Activated CD8-positive, alpha-beta T cell treated with anti-CD3 and anti-CD28 coated beads for 36 hours (primary cell): ENCODE measurements at regions not wholly inside any gene's neighbourhood (a gene's known extent, or its start where the extent isn't known, plus 50 kb on each side); places are given as distances from the start of the nearest gene placed in this dataset.

ENCODE experiments used
- ATAC-seq: fragments of 200-7000 bp; cut with Tn5 transposase; one replicate; pipeline ENCODE4 v1.10.0; 2021; ENCODE audit warnings: mild to moderate bottlenecking, moderate library complexity
- CTCF ChIA-PET: fragments of 350-600 bp; sonication (Branson Sonifier 250); formaldehyde crosslinking; loops from one replicate; lab custom pipeline; 2021; ENCODE audit warnings: antibody characterized with exemption; lab: Charles Lee
- POLR2A ChIA-PET: fragments of 350-600 bp; sonication (Branson Sonifier 250); formaldehyde crosslinking; loops from one replicate; lab custom pipeline; 2021; ENCODE audit warnings: antibody characterized with exemption; lab: Charles Lee
- DNase-seq: peaks from one replicate; pipeline ENCODE4 v3.0.0-alpha.2; 2020
- H3K27ac Mint-ChIP-seq: one replicate; pipeline ENCODE4 v1.8.0; 2021; ENCODE audit warnings: mild to moderate bottlenecking, mixed read lengths
- H3K27me3 Mint-ChIP-seq: one replicate; pipeline ENCODE4 v1.8.0; 2021; ENCODE audit warnings: mixed read lengths
- H3K36me3 Mint-ChIP-seq: one replicate; pipeline ENCODE4 v1.8.0; 2021; ENCODE audit warnings: low read depth, mixed read lengths
- H3K4me1 Mint-ChIP-seq: one replicate; pipeline ENCODE4 v1.8.0; 2021; ENCODE audit warnings: low read depth, mixed read lengths
- H3K4me3 Mint-ChIP-seq: one replicate; pipeline ENCODE4 v1.8.0; 2021; ENCODE audit warnings: mild to moderate bottlenecking, moderate library complexity, mixed read lengths
- H3K9me3 Mint-ChIP-seq: one replicate; pipeline ENCODE4 v1.8.0; 2021; ENCODE audit warnings: mixed read lengths
- CTCF ChIP-seq: fragments of 200-600 bp; IDR thresholded peaks from one replicate; pipeline ENCODE4 v1.8.0; 2022; ENCODE audit warnings: antibody characterized with exemption, mild to moderate bottlenecking
- intact Hi-C: fragments of 100-400 bp; cut with micrococcal nuclease; formaldehyde crosslinking; loops from one replicate; pipeline ENCODE4 v1.10.0; 2022

DNA sequence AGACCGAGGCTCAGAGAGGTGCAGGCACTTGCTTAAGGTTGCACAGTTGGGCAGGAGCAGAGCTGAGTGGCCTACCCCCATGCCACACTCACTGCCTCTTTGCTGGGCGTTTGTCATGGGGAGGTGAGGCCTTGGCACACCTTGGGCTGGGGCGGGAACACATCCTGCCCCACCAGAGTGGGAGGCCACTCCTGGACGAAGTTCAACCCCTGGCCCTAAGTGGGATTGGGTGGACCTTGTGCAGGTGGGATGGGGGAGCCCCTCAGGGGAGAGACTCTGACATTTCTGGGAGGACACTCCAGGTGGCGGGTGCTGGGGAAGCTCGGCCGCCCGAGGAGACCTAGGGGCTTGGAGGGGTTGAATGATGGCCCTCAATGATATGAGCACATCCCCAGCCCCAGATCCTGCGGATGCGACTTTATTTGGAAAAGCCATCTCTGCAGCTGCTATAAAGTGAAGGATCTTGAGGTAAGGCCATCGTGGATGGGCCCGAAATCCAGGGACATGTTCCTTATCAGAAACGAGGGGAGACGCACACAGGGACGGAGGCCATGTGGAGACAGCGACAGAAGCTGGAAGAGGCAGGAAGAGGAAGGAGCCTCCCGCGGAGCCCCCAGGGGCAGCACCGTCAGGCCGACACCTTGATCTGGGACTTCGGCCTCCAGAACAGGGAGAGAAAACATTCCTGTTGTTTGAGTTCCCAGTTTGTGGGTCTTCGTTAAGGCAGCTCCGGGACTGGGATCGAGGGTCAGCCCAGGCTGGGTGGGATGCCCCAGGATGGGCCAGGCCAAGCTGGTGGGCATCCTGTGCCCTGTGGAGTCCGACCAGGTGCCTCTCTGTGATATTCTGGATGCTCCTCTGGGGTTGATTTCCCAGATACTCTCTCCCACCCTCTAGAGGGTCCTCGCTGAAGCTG lies 111.6 kb upstream of the LRPAP1 start:
- H3K36me3 Mint-ChIP-seq, result no peaks in the 10 kb centered on the region
- H3K9me3 Mint-ChIP-seq, result no peaks in the 10 kb centered on the region
- ATAC-seq, result no peak
- TF ChIP-seq CTCF, result no peak
- ChIA-PET POLR2A (no interaction called here), CTCF (no interaction called here)
- peaks cover 2% of the 10 kb centered on the region for H3K27me3 Mint-ChIP-seq
- DNase-seq, result no peak
- no peak overlapping the region for H3K4me3 Mint-ChIP-seq
- intact Hi-C loops, result no loop called here
- H3K27ac Mint-ChIP-seq, result no peak overlapping the region
- no peaks in the 10 kb centered on the region for H3K4me1 Mint-ChIP-seq

- Mint-ChIP-seq H3K4me3 (no peak overlapping the region), H3K4me1 (no peaks in the 10 kb centered on the region), H3K36me3 (no peaks in the 10 kb centered on the region), H3K27me3 (peaks cover 2% of the 10 kb centered on the region), H3K27ac (no peak overlapping the region), H3K9me3 (no peaks in the 10 kb centered on the region)
- POLR2A ChIA-PET, result no interaction called here
- ATAC-seq (no peak), DNase-seq (no peak)
- CTCF ChIA-PET, result no interaction called here
- intact Hi-C loops, result no loop called here
- no peak for TF ChIP-seq CTCF
Measured at GRCh38 chr4:3642806-3643517, 110.7 kb upstream of the LRPAP1 start.

DNA sequence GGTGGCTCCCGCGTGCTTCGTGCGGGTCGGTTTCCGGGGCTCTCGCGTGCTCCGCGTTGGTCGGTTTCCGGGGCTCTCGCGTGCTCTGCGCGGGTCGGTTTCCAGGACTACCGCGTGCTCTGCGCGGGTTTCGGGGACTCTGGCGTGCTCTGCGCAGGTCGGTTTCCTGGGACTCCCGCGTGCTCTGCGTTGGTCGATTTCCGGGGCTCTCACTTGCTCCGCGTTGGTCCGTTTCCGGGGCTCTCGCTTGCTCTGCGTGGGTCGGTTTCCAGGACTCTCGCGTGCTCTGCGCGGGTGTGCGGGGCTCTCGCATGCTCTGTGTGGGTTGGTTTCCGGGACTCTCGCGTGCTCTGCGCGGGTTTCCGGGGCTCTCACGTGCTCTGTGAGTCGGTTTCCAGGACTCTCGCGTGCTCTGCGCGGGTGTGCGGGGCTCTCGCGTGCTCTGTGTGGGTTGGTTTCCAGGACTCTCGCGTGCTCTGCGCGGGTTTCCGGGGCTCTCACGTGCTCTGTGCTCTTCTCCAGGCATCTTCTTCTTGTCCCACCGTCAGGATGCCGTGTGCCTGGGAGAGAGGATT lies 109.9 kb upstream of the LRPAP1 start:
- no peaks in the 10 kb centered on the region for H3K4me1 Mint-ChIP-seq
- no peak for TF ChIP-seq CTCF
- ATAC-seq (no peak), DNase-seq (no peak)
- no peak overlapping the region for H3K27ac Mint-ChIP-seq
- intact Hi-C loops, result no loop called here
- no peaks in the 10 kb centered on the region for H3K36me3 Mint-ChIP-seq
- H3K27me3 Mint-ChIP-seq, result peaks cover 3% of the 10 kb centered on the region
- ChIA-PET CTCF (no interaction called here), POLR2A (no interaction called here)
- H3K9me3 Mint-ChIP-seq, result no peaks in the 10 kb centered on the region
- no peak overlapping the region for H3K4me3 Mint-ChIP-seq

DNA sequence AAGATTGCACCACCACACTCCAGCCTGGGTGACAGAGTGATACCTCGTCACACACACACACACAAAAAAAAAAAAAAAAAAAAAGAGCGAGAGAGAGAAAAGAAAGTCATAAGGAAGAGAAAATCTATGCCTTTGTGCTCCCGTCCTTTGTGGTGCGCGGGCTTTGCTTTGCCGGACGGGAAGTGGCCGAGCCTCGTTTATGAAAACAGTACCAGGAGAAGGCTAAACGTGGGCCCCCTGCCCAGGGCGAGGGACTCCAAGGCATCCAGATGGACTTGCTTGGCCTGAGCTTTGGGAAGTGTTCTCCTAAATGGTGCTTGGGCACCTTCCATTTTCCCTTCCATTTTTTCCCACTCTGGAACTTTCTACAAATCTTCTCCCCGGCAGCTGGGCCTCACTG lies 109.3 kb upstream of the LRPAP1 start:
- Mint-ChIP-seq H3K27me3 (peaks cover 3% of the 10 kb centered on the region), H3K27ac (no peak overlapping the region), H3K9me3 (no peaks in the 10 kb centered on the region), H3K4me3 (no peak overlapping the region), H3K4me1 (peaks cover 4% of the 10 kb centered on the region), H3K36me3 (no peaks in the 10 kb centered on the region)
- no peak for DNase-seq
- TF ChIP-seq CTCF, result no peak
- no peak for ATAC-seq
- POLR2A ChIA-PET, result no interaction called here
- intact Hi-C loops, result no loop called here
- CTCF ChIA-PET, result no interaction called here

DNA sequence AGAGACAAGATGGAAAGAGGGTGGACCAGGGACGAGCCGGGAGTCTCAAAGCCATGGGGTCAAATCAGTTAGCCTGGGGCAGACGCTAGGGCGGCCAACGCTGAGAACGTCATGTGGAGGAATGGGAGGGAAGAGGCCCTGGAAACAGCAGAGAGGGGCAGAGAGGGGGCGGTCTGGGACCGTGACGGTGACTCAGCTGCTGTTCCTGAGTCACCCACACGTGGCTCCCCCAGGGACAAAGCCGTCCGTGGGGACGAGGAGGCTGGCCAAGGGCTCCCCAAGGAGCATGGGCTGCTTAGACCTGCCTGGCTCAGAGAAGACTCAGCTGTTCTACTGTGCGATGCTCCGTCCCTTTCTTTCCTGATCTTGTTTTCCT lies 108.4 kb upstream of the LRPAP1 start:
- intact Hi-C loops, result no loop called here
- no peak overlapping the region for H3K27ac Mint-ChIP-seq

More for the DNA sequence above, 108.4 kb upstream of the LRPAP1 start:
- Mint-ChIP-seq H3K36me3 (no peaks in the 10 kb centered on the region), H3K27me3 (peaks cover 3% of the 10 kb centered on the region), H3K4me3 (no peak overlapping the region), H3K9me3 (no peaks in the 10 kb centered on the region), H3K4me1 (peaks cover 4% of the 10 kb centered on the region)
- POLR2A ChIA-PET, result no interaction called here
- no peak for TF ChIP-seq CTCF
- CTCF ChIA-PET, result no interaction called here
- ATAC-seq, result no peak
- DNase-seq, result no peak
